OCI-LY3 (cell line): ENCODE measurements at regions not wholly inside any gene's neighbourhood (a gene's known extent, or its start where the extent isn't known, plus 50 kb on each side); places are given as distances from the start of the nearest gene placed in this dataset.

ENCODE experiments used
- EZH2phosphoT487 ChIP-seq: fragments of 200-600 bp; shearing (Covaris generic); IDR thresholded peaks from 2 replicates; pipeline ENCODE4 v1.6.1; 2018; ENCODE audit warnings: antibody characterized with exemption, mixed run types, low read depth
- TF ChIP-seq, protein P1 (sequence below): fragments of 200-600, 300-600 bp; sonication (generic); IDR thresholded peaks from 2 replicates; pipeline ENCODE4 v1.5.1; 2014; ENCODE audit warnings: antibody characterized with exemption, low read length, low read depth

- TF ChIP-seq, protein P1, sequence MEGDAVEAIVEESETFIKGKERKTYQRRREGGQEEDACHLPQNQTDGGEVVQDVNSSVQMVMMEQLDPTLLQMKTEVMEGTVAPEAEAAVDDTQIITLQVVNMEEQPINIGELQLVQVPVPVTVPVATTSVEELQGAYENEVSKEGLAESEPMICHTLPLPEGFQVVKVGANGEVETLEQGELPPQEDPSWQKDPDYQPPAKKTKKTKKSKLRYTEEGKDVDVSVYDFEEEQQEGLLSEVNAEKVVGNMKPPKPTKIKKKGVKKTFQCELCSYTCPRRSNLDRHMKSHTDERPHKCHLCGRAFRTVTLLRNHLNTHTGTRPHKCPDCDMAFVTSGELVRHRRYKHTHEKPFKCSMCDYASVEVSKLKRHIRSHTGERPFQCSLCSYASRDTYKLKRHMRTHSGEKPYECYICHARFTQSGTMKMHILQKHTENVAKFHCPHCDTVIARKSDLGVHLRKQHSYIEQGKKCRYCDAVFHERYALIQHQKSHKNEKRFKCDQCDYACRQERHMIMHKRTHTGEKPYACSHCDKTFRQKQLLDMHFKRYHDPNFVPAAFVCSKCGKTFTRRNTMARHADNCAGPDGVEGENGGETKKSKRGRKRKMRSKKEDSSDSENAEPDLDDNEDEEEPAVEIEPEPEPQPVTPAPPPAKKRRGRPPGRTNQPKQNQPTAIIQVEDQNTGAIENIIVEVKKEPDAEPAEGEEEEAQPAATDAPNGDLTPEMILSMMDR: no peak
- no peak for TF ChIP-seq EZH2phosphoT487
Measured at GRCh38 chr4:115376866-115377265, 263.4 kb upstream of the NDST4 start.
